Activated CD4-positive, alpha-beta T cell treated with anti-CD3 and anti-CD28 coated beads for 48 hours (primary cell): ENCODE measurements at regions not wholly inside any gene's neighbourhood (a gene's known extent, or its start where the extent isn't known, plus 50 kb on each side); places are given as distances from the start of the nearest gene placed in this dataset.

Source experiments
- DNase-seq: peaks from one replicate; pipeline ENCODE4 v3.0.0-alpha.2; 2020

DNA sequence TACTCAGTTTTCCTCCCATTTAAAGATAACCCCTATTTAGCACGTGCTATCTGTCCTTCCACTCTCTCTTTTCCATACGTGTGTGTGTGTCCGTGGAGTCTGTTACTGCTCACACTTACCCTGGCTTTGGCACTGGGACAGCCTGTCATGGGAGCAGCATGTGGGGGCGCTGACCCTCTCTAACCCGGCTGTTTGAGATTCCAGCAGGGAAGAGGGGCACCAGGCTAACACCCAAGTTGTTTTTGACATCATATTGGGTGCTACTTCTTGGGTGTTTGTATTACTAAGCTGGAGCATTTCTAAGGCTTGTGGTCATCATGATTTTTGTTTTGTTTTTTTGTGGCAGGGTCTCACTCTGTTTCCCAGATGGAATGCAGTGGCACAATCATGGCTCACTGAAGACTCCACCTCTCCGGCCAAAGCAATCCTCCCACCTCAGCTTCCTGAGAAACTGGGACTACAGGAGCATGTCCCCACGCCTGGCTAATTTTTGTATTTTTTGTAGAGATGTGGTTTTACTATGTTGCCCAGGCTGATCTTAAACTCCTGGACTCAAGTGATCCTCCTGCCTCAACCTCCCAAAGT lies 56.9 kb upstream of the SIMC1 start:
- DNase-seq = no peak

- no peak for DNase-seq
Observed at GRCh38 chr5:176183321-176184074, 54.7 kb upstream of the SIMC1 start.

DNA sequence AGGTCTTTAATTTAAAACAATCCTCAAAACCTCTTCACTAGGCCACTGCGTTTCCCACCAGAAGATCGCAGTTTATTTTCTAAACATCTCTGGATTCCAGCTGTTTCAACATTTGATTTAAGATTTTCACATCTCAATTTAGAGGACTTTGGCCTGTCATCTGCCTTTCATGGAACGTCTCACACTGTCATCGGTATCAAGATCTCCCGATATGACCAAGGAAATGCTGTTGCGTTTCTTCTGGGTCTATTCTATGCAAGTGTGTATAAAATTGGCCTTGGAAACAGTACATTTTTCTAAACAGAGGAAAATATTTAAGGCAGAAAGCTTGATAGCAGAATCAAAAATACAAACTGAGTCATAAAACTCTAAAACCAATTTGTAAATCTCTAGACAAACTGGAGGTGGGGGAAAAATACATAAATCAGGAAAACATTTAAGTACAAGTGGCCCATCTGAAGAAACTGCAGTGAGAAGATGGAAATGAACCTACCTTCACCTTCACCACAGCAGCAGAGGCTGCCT lies 53.6 kb upstream of the SIMC1 start:
- no peak for DNase-seq

- no peak for DNase-seq
Observed at GRCh38 chr5:176185133-176185733, 53.0 kb upstream of the SIMC1 start.

DNA sequence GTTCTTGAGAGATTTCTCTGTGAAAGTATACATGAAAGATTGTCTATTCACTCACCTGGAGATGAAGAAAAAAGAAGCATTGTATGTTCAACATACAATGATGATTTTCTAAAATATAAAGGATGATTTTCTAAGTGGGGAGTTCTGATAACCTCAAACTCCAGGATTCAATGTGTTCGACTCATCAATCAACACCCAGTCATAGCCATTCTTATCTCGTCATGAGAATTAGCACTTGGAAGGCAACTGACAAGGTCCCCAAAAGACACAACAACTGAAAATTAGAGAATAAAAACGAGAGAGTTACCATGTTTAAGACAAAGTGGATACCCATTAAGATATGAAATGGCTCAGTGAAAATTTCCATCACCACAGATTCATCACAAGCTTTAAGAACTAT lies 52.1 kb upstream of the SIMC1 start:
- no peak for DNase-seq

DNA sequence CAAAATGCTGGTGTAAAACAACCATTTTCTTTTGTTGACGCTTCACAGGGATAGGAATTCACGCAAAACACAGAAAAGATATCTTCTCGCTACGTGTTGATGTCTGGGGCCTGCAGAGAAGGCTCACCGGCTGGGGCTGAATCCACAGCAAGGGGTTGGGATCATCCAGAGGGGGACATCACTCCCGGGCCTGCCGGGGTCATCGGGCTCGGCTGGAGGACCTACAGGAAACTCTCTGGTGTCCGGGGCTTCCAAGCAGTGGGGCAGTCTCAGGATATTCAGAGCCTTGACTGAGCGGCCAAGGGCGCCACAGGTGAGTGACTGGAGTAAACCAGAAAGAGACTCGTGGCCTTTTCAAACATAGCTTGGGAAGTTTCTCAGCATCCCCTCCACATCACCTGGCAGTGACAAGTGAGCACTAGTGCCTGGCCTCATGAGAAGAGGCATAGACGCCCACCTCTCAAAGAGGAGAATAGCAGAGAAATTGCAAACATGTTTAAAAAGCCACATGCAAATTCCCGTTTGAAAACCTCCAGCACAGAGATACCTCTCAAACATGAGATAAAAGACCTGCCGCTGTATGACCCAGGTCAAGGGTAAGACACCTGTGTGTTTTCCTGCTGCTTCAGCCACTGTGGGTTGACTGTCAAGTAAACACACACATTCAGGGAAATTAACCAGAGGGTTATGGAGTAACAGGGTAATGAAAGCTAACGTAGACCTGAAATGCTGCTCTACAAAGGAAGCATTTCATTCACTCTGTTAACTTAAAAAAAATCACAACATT lies 50.8 kb upstream of the SIMC1 start:
- DNase-seq = no peak

GRCh38 chr5:176188085-176188484 lies 50.1 kb upstream of the SIMC1 start:
- no peak for DNase-seq
